SU-DHL-6 (cell line): ENCODE measurements at regions not wholly inside any gene's neighbourhood (a gene's known extent, or its start where the extent isn't known, plus 50 kb on each side); places are given as distances from the start of the nearest gene placed in this dataset.

Source experiments
- H2AFZ ChIP-seq: fragments of 200-600 bp; sonication (generic); 2 replicates; pipeline ENCODE4 v1.6.1; 2014; ENCODE audit warnings: low read depth, mild to moderate bottlenecking, moderate library complexity, mixed read lengths, antibody characterized with exemption, low read length; ENCODE audit not compliant: severe bottlenecking
- H3F3A ChIP-seq: fragments of 200-600 bp; shearing (Covaris generic); 2 replicates; pipeline ENCODE4 v1.6.0; 2016; ENCODE audit warnings: antibody characterized with exemption, mild to moderate bottlenecking; ENCODE audit not compliant: insufficient read depth
- H3K27ac ChIP-seq: fragments of 200-600 bp; sonication (generic); 2 replicates; pipeline ENCODE4 v1.5.1; 2016; ENCODE audit warnings: low read depth, mild to moderate bottlenecking, low read length, moderate library complexity, mixed read lengths
- H3K27me3 ChIP-seq: fragments of 200-600 bp; sonication (generic), shearing (Covaris generic); 2 replicates; pipeline ENCODE4 v1.6.0; 2014; ENCODE audit warnings: mild to moderate bottlenecking, low read length
- H3K36me3 ChIP-seq: fragments of 200-600 bp; sonication (generic); 2 replicates; pipeline ENCODE4 v1.6.1; 2014; ENCODE audit warnings: mild to moderate bottlenecking, low read length, mixed read lengths
- H3K4me2 ChIP-seq: fragments of 300-600, 200-600 bp; shearing (Covaris generic), sonication (generic); 2 replicates; pipeline ENCODE4 v1.6.0; 2014; ENCODE audit warnings: low read length, low read depth, mild to moderate bottlenecking; ENCODE audit not compliant: poor library complexity, severe bottlenecking
- H3K4me3 ChIP-seq: fragments of 200-600 bp; sonication (generic); 2 replicates; pipeline ENCODE4 v1.5.1; 2014; ENCODE audit warnings: antibody characterized with exemption, low read length, mild to moderate bottlenecking, mixed read lengths; ENCODE audit not compliant: insufficient read depth, poor library complexity, severe bottlenecking
- H3K79me2 ChIP-seq: fragments of 200-600 bp; sonication (generic); 2 replicates; pipeline ENCODE4 v1.6.1; 2014; ENCODE audit warnings: mild to moderate bottlenecking, low read length, moderate library complexity; ENCODE audit not compliant: insufficient read depth
- H3K9ac ChIP-seq: fragments of 200-600 bp; sonication (generic); 2 replicates; pipeline ENCODE4 v1.7.0; 2014; ENCODE audit warnings: mild to moderate bottlenecking, low read length
- H3K9me2 ChIP-seq: fragments of 200-600 bp; sonication (generic); replicated peaks from 2 replicates; pipeline ENCODE4 v1.6.1; 2014; ENCODE audit warnings: low read length; ENCODE audit not compliant: insufficient read depth
- H3K9me3 ChIP-seq: fragments of 200-600 bp; sonication (generic); 2 replicates; pipeline ENCODE4 v1.6.1; 2014; ENCODE audit warnings: low read length, mixed read lengths; ENCODE audit not compliant: insufficient read depth
- H4K20me1 ChIP-seq: fragments of 200-600 bp; sonication (generic); 2 replicates; pipeline ENCODE4 v1.6.1; 2014; ENCODE audit warnings: low read depth, mild to moderate bottlenecking, antibody characterized with exemption, low read length, moderate library complexity, mixed read lengths
- CTCF ChIP-seq: fragments of 200-600 bp; sonication (generic); IDR thresholded peaks from one replicate; pipeline ENCODE4 v1.5.1; 2017; ENCODE audit warnings: antibody characterized with exemption, mild to moderate bottlenecking, low read length, moderate library complexity; ENCODE audit not compliant: insufficient read depth, poor library complexity, severe bottlenecking
- EZH2phosphoT487 ChIP-seq: fragments of 200-600 bp; sonication (generic), shearing (Covaris generic); conservative IDR thresholded peaks from 2 replicates; pipeline ENCODE4 v1.6.1; 2018; ENCODE audit warnings: mild to moderate bottlenecking, antibody characterized with exemption, low read length, moderate library complexity, mixed read lengths

GRCh38 chr9:25857147-25857546, 178.9 kb upstream of the TUSC1 start:
- H3K9ac ChIP-seq: no peak overlapping the region
- no peaks in the 10 kb centered on the region for H4K20me1 ChIP-seq
- no peaks in the 10 kb centered on the region for H3F3A ChIP-seq
- no peak overlapping the region for H3K4me3 ChIP-seq
- no peaks in the 10 kb centered on the region; the same call in 1 of the 2 replicates for H3K9me2 ChIP-seq
- no peak overlapping the region for H3K27ac ChIP-seq
- H3K9me3 ChIP-seq: peaks cover 7% of the 10 kb centered on the region; the same call in 1 of the 2 replicates
- TF ChIP-seq CTCF: no peak
- TF ChIP-seq EZH2phosphoT487: no peak
- H3K4me2 ChIP-seq: no peak overlapping the region
- H3K79me2 ChIP-seq: no peaks in the 10 kb centered on the region
- no peaks in the 10 kb centered on the region for H3K27me3 ChIP-seq
- H2AFZ ChIP-seq: no peak overlapping the region
- no peaks in the 10 kb centered on the region for H3K36me3 ChIP-seq

GRCh38 chr9:25850803-25851202, 172.6 kb upstream of the TUSC1 start:
- Histone ChIP-seq H3K36me3 (no peaks in the 10 kb centered on the region), H3K27me3 (no peaks in the 10 kb centered on the region), H3K79me2 (no peaks in the 10 kb centered on the region), H3K27ac (no peak overlapping the region), H4K20me1 (no peaks in the 10 kb centered on the region), H3K9me3 (peaks cover 3% of the 10 kb centered on the region; the same call in 1 of the 2 replicates), H3K9me2 (no peaks in the 10 kb centered on the region; the same call in 1 of the 2 replicates), H3K4me3 (no peak overlapping the region), H3K4me2 (no peak overlapping the region), H3K9ac (no peak overlapping the region), H2AFZ (no peak overlapping the region), H3F3A (no peaks in the 10 kb centered on the region)
- no peak for TF ChIP-seq EZH2phosphoT487
- TF ChIP-seq CTCF: no peak

- no peaks in the 10 kb centered on the region for H3K9me3 ChIP-seq
- H3K27me3 ChIP-seq: no peaks in the 10 kb centered on the region
- no peaks in the 10 kb centered on the region for H3K79me2 ChIP-seq
- H3K36me3 ChIP-seq: no peaks in the 10 kb centered on the region
- no peak overlapping the region for H3K4me2 ChIP-seq
- H3F3A ChIP-seq: no peaks in the 10 kb centered on the region
- no peaks in the 10 kb centered on the region for H4K20me1 ChIP-seq
- no peak for TF ChIP-seq EZH2phosphoT487
- no peak for TF ChIP-seq CTCF
- H3K9me2 ChIP-seq: no peaks in the 10 kb centered on the region
- no peak overlapping the region for H3K27ac ChIP-seq
- H3K9ac ChIP-seq: no peak overlapping the region
- no peak overlapping the region for H2AFZ ChIP-seq
- H3K4me3 ChIP-seq: no peak overlapping the region
These were observed 167.6 kb upstream of the TUSC1 start for GRCh38 chr9:25845867-25846266.

GRCh38 chr9:25830381-25830780, 152.1 kb upstream of the TUSC1 start:
- no peaks in the 10 kb centered on the region for H4K20me1 ChIP-seq
- H3K4me3 ChIP-seq: no peak overlapping the region
- no peaks in the 10 kb centered on the region for H3K9me2 ChIP-seq
- H3K27me3 ChIP-seq: no peaks in the 10 kb centered on the region
- no peak overlapping the region for H3K9ac ChIP-seq
- no peak overlapping the region for H3K27ac ChIP-seq
- TF ChIP-seq EZH2phosphoT487: no peak
- no peak for TF ChIP-seq CTCF
- H3K36me3 ChIP-seq: no peaks in the 10 kb centered on the region
- H3K9me3 ChIP-seq: no peaks in the 10 kb centered on the region; the same call in 1 of the 2 replicates
- no peaks in the 10 kb centered on the region for H3F3A ChIP-seq
- no peak overlapping the region for H3K4me2 ChIP-seq
- H3K79me2 ChIP-seq: no peaks in the 10 kb centered on the region
- no peak overlapping the region for H2AFZ ChIP-seq
